BLaER1 treated with 17β-estradiol and CSF1 and Interleukin-3, amounts not matched to agents 10 nM and 100 nM (cell line): ENCODE measurements at regions not wholly inside any gene's neighbourhood (a gene's known extent, or its start where the extent isn't known, plus 50 kb on each side); places are given as distances from the start of the nearest gene placed in this dataset.

ENCODE experiments used
- H3K27ac ChIP-seq, 11 experiments: shearing (Covaris generic); formaldehyde crosslinking; 2 replicates each; pipeline ENCODE4 v1.8.1; 2022
- H3K27me3 ChIP-seq, 11 experiments: shearing (Covaris generic); formaldehyde crosslinking; 2 replicates each; pipeline ENCODE4 v1.8.1; 2022
- H3K36me3 ChIP-seq, 11 experiments: shearing (Covaris generic); formaldehyde crosslinking; 2 replicates each; pipeline ENCODE4 v1.8.1; 2022
- H3K4me1 ChIP-seq, 10 experiments: shearing (Covaris generic); formaldehyde crosslinking; 2 replicates each; pipeline ENCODE4 v1.8.1; 2022
- H3K4me2 ChIP-seq, 11 experiments: shearing (Covaris generic); formaldehyde crosslinking; 2 replicates each; pipeline ENCODE4 v1.8.1; 2022
- H3K4me3 ChIP-seq, 10 experiments: shearing (Covaris generic); formaldehyde crosslinking; 2 replicates each; pipeline ENCODE4 v1.8.1; 2022
- H3K9ac ChIP-seq, 11 experiments: shearing (Covaris generic); formaldehyde crosslinking; 2 replicates each; pipeline ENCODE4 v1.8.1; 2022
- H3K9me3 ChIP-seq, 11 experiments: shearing (Covaris generic); formaldehyde crosslinking; replicated peaks in 1 of 11; 2 replicates each; pipeline ENCODE4 v1.8.1; 2022
- H4K20me1 ChIP-seq, 11 experiments: shearing (Covaris generic); formaldehyde crosslinking; 2 replicates each; pipeline ENCODE4 v1.8.1; 2022
- Cebpa-rat ChIP-seq, 11 experiments: shearing (Covaris generic); IDR thresholded peaks; 2 replicates each; pipeline ENCODE4 v1.8.1; 2022

DNA sequence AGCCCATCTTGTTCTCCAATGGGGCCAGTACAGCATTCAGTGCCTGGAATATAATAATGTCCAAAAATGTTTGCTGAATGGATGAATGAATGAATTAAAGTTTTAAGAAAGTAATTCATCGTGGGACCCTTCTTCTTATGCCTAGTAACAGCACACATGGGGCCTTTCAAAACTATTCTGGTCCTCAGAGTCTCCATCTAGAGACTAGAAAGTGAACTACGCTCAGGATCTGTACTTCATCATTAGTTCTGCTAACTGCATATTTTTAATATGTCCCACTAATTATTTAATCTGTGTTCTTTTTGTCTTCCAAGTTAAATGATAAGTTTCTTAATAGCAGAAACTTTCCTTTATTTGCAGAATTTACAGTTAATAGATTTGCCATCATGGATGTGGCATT, 172.5 kb downstream of the SMAD2 start:
- Histone ChIP-seq H4K20me1 (no peaks in the 10 kb centered on the region; a peak in 1 of 22 replicates), H3K27ac (no peak overlapping the region), H3K4me1 (no peaks in the 10 kb centered on the region), H3K9me3 (peaks cover 23 to 39% (median 28%) of the 10 kb centered on the region in 11 experiments), H3K4me2 (no peak overlapping the region), H3K9ac (no peak overlapping the region), H3K27me3 (no peaks in the 10 kb centered on the region), H3K4me3 (no peak overlapping the region), H3K36me3 (0 out of 22 replicates have a peak, but pooled peaks cover 0 to 4% (median 0%) of the 10 kb centered on the region in 11 experiments)
- TF ChIP-seq Cebpa-rat (IDR thresholded peaks at IDR 0.05) = no peak

DNA sequence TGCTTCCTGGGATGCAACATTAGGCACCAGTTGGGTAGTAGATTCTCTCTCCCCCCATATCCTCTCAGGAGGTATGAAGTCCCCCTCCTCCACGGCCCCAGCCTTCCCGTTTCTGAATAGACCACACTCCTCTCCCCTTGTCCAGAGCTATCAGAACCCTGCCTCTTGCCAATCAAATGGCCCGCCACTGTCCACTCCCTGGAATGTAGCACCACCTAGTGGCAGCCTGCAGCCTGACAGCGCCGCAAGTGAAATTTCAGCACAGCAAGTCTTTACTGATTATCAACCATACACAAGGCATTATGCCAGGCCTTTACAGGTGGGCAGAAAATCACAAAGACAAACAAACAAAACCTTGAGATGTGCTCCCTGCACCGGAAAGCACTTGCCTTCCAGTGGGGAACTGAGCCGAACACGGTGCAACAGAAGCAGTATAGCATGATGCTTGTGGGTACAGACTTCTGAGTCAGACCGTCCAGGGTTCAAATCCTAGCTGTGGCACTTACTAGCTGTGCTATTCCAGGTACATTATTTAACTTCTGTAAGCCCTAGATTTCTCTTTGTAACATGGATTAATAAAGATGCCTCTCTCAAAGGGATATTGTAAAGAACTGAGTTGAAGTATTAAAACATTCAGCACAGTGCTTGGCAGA, 174.0 kb downstream of the SMAD2 start:
- TF ChIP-seq Cebpa-rat (IDR thresholded peaks at IDR 0.05) = no peak
- no peak overlapping the region for H3K4me2 ChIP-seq

DNA sequence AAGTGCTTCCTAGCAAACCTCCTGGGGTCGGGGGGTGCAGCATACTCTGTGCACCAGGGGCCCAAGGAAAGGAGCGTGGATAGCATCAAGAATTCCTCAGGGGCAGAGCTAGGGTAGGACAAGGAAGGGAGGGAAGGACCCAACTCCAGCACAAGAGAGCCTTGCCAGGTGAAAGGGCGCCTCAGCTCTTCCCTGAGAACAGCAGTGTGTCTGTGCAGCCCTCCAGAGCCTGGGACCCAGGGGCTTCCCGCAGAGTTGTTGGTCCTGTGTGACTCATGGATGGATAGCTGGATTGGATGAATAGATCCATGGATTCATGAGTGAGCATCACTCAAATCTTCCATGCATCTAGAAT, 175.4 kb downstream of the SMAD2 start:
- Histone ChIP-seq H3K4me3 (no peak overlapping the region), H3K27me3 (no peaks in the 10 kb centered on the region), H3K27ac (no peak overlapping the region), H3K4me1 (no peaks in the 10 kb centered on the region), H3K4me2 (no peak overlapping the region), H3K9ac (no peak overlapping the region), H3K36me3 (no peaks in the 10 kb centered on the region), H4K20me1 (peaks cover 0 to 9% (median 0%) of the 10 kb centered on the region in 11 experiments; a peak in 3 of 22 replicates), H3K9me3 (peaks cover 10 to 20% (median 12%) of the 10 kb centered on the region in 11 experiments)
- TF ChIP-seq Cebpa-rat (IDR thresholded peaks at IDR 0.05) = no peak

More for the DNA sequence above, 174.0 kb downstream of the SMAD2 start:
- no peaks in the 10 kb centered on the region; a peak in 1 of 22 replicates for H4K20me1 ChIP-seq
- H3K36me3 ChIP-seq = 0 out of 22 replicates have a peak, but pooled peaks cover 0 to 4% (median 0%) of the 10 kb centered on the region in 11 experiments
- no peak overlapping the region for H3K4me3 ChIP-seq
- no peak overlapping the region for H3K9ac ChIP-seq
- H3K4me1 ChIP-seq = no peaks in the 10 kb centered on the region
- peaks cover 23 to 34% (median 26%) of the 10 kb centered on the region in 11 experiments for H3K9me3 ChIP-seq
- H3K27me3 ChIP-seq = no peaks in the 10 kb centered on the region
- no peak overlapping the region for H3K27ac ChIP-seq

DNA sequence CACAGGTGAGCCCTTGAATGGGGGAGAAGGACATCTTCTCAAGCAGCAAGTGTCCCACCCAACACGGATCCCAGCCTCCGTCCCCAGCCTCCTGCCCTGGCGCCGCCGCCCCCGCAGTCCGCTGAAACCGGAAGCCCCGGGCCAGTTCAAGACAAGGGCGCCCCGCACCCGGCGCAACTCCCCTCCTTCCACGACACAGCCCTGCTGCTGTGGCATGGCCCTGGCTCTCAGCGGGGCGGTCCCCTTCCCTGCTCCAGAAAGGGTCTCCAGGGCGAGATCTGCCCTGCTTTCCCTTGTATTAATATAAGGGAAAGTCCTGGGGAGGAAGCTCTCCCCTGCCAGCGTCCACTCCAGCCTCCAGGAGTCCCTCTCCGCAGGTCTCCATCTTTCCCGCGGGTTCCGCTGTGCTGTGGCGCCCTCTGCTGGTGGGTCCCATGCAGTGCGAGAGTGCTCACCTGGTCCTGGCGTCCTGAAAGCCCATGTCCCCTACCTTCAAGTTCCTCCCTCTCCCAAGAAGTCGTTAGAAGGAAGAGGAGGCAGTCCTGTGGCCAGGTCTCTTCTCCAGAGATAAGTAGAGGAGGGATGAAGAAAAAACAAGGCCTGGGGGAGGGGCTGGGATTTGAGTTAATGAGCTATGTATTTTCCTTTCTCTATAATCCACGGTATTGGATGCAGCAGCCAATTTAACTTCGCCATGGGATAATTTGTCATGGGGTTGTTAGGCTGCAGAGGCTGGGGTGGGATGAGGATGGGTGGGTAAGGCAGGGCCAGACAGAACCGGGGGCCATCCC, 176.0 kb downstream of the SMAD2 start:
- Histone ChIP-seq H3K4me1 (no peaks in the 10 kb centered on the region), H4K20me1 (peaks cover 0 to 9% (median 0%) of the 10 kb centered on the region in 11 experiments; a peak in 3 of 22 replicates), H3K36me3 (no peaks in the 10 kb centered on the region), H3K4me2 (no peak overlapping the region), H3K27ac (no peak overlapping the region), H3K27me3 (no peaks in the 10 kb centered on the region), H3K4me3 (no peak overlapping the region), H3K9me3 (peaks cover 4 to 14% (median 7%) of the 10 kb centered on the region in 11 experiments), H3K9ac (no peak overlapping the region)
- no peak for TF ChIP-seq Cebpa-rat (IDR thresholded peaks at IDR 0.05)

DNA sequence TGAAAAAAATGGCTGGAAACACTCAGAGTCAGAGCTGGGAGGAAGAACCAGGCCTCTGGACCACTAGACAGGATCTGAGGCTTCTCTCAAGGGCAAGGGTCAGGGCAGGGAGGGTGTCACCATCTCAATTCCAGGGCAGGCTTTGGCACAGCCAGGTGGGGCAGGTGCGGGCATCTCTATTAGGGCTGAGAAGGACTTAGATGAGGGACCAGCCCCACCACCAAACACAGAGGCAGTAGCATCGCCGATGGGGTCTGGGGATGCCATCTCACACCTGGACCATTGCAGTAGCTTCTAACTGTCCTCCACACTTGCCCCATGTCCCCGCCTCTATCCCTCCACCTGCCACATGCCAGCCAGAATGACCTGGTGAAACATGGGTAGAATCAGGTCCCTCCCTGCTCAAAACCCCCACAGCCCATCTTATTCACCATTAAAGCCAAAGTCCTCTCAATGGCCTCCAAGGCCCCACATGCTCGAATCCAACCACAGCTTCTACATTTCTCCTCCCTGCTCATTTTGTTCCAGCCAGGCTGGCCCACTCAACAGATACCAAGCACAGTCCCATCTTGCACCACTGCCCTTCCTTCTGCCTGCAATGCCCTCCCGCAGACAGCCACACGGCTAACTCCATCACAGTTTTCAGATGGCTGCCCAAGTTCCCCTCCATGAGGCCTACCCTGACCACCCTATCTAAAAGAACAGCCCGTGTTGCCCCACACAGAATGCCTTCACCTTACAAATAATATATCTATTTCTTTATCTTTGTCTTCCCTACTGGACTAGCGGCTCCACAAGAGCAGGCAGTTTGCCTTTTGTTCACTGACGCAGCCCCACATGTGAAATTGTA, 177.4 kb downstream of the SMAD2 start:
- Histone ChIP-seq H3K36me3 (no peaks in the 10 kb centered on the region), H3K4me2 (no peak overlapping the region), H3K4me3 (no peak overlapping the region), H3K27ac (no peak overlapping the region), H3K27me3 (peaks cover 0 to 6% (median 0%) of the 10 kb centered on the region in 11 experiments; a peak in 4 of 22 replicates), H3K9me3 (no peaks in the 10 kb centered on the region), H3K4me1 (peaks cover 0 to 9% (median 5%) of the 10 kb centered on the region in 10 experiments; a peak in 8 of 20 replicates), H4K20me1 (peaks cover 0 to 9% (median 0%) of the 10 kb centered on the region in 11 experiments; a peak in 3 of 22 replicates), H3K9ac (no peak overlapping the region)
- no peak for TF ChIP-seq Cebpa-rat (IDR thresholded peaks at IDR 0.05)

DNA sequence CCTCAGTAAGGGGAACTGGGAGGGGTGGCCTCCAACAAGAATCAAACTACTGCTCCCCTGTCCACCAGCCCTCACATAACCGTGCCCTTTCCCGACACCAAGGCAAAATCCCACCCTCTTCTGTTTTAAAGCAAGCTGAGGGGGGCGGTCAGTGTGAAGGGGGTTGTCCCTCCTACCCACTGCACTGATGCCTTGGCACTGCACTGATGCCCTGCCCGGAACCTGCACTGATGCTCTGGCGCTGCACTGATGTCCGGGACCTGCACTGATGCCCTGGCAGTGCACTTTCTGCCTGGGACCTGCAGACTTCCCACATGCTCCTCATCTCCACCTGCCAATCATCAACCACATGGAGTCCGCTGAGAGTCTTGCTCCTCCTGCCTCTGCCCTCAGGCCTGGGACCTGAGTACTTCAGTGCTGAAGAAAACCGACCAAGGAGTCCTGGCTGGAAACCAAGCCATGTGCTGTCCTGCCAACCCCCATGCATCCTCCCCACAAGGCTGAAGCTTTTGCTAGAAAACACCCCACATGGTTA, 179.5 kb downstream of the SMAD2 start:
- H3K36me3 ChIP-seq = no peaks in the 10 kb centered on the region
- no peak overlapping the region for H3K27ac ChIP-seq
- peaks cover 0 to 6% (median 0%) of the 10 kb centered on the region in 11 experiments; a peak in 4 of 22 replicates for H3K27me3 ChIP-seq
- TF ChIP-seq Cebpa-rat (IDR thresholded peaks at IDR 0.05) = no peak
- H4K20me1 ChIP-seq = peaks cover 0 to 9% (median 0%) of the 10 kb centered on the region in 11 experiments; a peak in 3 of 22 replicates
- peaks cover 0 to 13% (median 7%) of the 10 kb centered on the region in 10 experiments; a peak in 8 of 20 replicates for H3K4me1 ChIP-seq
- no peak overlapping the region for H3K4me2 ChIP-seq
- no peaks in the 10 kb centered on the region for H3K9me3 ChIP-seq
- H3K4me3 ChIP-seq = no peak overlapping the region
- H3K9ac ChIP-seq = no peak overlapping the region

DNA sequence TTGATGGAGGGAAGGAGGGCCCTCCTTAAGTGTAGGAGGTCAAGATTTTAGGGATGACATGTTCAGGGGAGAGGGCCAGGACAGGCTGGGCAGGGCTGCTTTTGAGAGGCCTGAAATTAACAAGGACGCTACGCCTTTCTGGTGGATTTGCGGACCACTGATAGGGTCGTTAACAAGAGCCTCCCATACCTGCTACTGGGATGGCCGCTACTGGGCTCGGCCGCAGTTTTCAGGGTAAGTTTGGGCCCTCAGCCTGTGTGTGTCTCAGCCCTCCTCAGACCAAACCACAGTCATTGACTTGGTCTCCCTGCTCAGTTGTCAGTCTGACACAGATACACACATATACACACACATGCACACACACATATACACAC, 180.9 kb downstream of the SMAD2 start:
- Histone ChIP-seq H3K4me2 (0 out of 22 replicates have a peak overlapping the region, but pooled peaks of 1 of the 11 experiments have one; percentile 62), H4K20me1 (peaks cover 0 to 9% (median 0%) of the 10 kb centered on the region in 11 experiments; a peak in 2 of 22 replicates), H3K27me3 (peaks cover 0 to 6% (median 0%) of the 10 kb centered on the region in 11 experiments; a peak in 4 of 22 replicates), H3K9me3 (no peaks in the 10 kb centered on the region), H3K4me3 (no peak overlapping the region), H3K36me3 (no peaks in the 10 kb centered on the region), H3K27ac (no peak overlapping the region), H3K9ac (no peak overlapping the region; a peak in 1 of 22 replicates), H3K4me1 (peaks cover 0 to 13% (median 7%) of the 10 kb centered on the region in 10 experiments; a peak in 8 of 20 replicates)
- TF ChIP-seq Cebpa-rat (IDR thresholded peaks at IDR 0.05) = no peak

DNA sequence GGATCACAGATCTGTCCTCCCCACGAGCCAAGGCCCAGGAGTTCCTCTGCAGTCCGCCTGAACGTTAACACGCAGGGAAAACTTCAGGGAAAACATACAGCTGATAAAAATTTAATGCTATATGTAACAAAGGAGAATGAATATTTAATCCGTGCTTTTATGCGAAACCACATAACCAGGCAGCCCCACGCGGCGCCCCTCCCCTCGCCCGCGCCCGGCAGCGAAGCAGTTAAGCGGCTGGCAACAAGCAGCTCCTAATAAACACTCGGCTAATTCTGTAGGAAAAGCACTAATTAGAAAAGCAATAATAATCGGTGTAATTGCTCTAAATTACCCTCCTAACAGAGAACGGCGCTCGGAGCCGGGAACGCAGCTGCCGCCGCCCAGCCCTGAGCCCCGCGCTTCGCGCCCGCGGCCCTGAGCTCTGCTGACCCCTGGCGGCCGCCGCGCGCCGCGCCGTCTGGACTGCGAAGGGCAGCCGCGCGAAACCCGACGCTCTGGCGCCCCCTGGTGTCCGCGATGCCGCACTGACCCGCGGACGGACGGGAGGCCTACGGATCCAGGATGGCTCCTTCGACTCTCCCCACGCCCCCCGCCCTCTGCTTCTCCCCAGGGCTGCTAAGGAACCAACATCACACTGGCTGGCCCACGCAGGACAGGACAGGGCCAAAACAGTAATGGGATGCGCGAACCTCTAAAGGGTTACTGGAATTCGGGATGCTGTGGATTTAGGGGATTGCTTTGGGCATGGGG, 181.4 kb downstream of the SMAD2 start:
- no peaks in the 10 kb centered on the region for H3K9me3 ChIP-seq
- TF ChIP-seq Cebpa-rat (IDR thresholded peaks at IDR 0.05) = no peak
- peaks cover 0 to 6% (median 0%) of the 10 kb centered on the region in 11 experiments; a peak in 4 of 22 replicates for H3K27me3 ChIP-seq
- H3K4me1 ChIP-seq = peaks cover 0 to 13% (median 7%) of the 10 kb centered on the region in 10 experiments; a peak in 8 of 20 replicates
- peak overlapping the region; percentile 57 to 85 (median 69) for H3K4me2 ChIP-seq
- peak overlapping the region in 2 of 11 experiments; percentile 39 to 46; a peak in 3 of 22 replicates for H3K9ac ChIP-seq
- peaks cover 0 to 9% (median 0%) of the 10 kb centered on the region in 11 experiments; a peak in 2 of 22 replicates for H4K20me1 ChIP-seq
- no peaks in the 10 kb centered on the region for H3K36me3 ChIP-seq
- peak overlapping the region in 7 of 10 experiments; percentile 25 to 54 (median 33); a peak in 7 of 20 replicates for H3K4me3 ChIP-seq
- H3K27ac ChIP-seq = no peak overlapping the region
